ENCODE measurements at regions not wholly inside any gene's neighbourhood (a gene's known extent, or its start where the extent isn't known, plus 50 kb on each side); places are given as distances from the start of the nearest gene placed in this dataset.

DNA sequence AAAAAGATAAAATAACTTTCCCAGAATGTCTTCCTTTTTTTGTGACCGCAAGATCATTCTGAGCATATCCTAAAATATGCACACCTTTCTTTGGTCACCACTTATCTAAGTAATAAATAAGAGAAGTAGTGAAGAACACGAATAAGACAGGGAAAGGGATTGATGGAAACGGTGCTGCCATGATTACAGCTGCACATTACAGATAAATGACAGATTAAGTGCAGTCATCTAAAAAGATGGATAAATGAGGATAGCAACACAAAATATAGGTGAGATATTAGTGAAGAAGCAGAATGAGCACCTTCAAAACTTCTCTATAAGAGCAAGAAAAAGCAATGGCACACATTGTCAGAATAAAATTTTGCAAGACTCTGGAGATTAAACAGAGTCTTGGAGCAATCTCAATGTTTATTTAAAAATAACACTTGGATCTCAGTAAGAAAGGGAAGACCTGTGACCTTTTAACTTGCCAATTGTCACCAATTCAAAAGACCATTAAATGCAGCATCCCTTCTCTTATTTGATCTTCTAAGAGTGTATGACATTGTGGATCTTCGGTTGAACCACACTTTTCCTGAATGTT is 567.1 kb downstream of the KCNJ2 start:
- TF ChIP-seq POLR2A (IDR thresholded peaks at IDR 0.05; ENCODE audit: low read depth, low read length) (no peak), POLR2AphosphoS5 (IDR thresholded peaks at IDR 0.05; ENCODE audit: low read depth, low read length) (no peak)
